Coronary artery (tissue), 2 donors: ENCODE measurements at regions not wholly inside any gene's neighbourhood (a gene's known extent, or its start where the extent isn't known, plus 50 kb on each side); places are given as distances from the start of the nearest gene placed in this dataset.

Source experiments
- DNase-seq: peaks from one replicate; pipeline ENCODE4 v3.0.0-alpha.2; 2017; ENCODE audit warnings: low spot score
- H3K27ac ChIP-seq, 2 donors: fragments of 200-600 bp; sonication (generic); one replicate each; pipeline ENCODE4 v1.5.1; 2016 to 2019
- H3K4me3 ChIP-seq: fragments of 200-600 bp; sonication (generic); 2 replicates; pipeline ENCODE4 v1.5.1; 2016; ENCODE audit warnings: mild to moderate bottlenecking, moderate library complexity
- TF ChIP-seq, protein P1 (sequence below): fragments of 200-600 bp; sonication (generic); IDR thresholded peaks from one replicate; pipeline ENCODE4 v1.5.1; 2019; ENCODE audit warnings: antibody characterized with exemption

GRCh38 chr12:16766736-16767135 is 160.8 kb upstream of the LMO3 start:
- Histone ChIP-seq H3K4me3 (no peak overlapping the region), H3K27ac (no peak overlapping the region)
- DNase-seq = no peak
- TF ChIP-seq, protein P1, sequence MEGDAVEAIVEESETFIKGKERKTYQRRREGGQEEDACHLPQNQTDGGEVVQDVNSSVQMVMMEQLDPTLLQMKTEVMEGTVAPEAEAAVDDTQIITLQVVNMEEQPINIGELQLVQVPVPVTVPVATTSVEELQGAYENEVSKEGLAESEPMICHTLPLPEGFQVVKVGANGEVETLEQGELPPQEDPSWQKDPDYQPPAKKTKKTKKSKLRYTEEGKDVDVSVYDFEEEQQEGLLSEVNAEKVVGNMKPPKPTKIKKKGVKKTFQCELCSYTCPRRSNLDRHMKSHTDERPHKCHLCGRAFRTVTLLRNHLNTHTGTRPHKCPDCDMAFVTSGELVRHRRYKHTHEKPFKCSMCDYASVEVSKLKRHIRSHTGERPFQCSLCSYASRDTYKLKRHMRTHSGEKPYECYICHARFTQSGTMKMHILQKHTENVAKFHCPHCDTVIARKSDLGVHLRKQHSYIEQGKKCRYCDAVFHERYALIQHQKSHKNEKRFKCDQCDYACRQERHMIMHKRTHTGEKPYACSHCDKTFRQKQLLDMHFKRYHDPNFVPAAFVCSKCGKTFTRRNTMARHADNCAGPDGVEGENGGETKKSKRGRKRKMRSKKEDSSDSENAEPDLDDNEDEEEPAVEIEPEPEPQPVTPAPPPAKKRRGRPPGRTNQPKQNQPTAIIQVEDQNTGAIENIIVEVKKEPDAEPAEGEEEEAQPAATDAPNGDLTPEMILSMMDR = no peak

DNA sequence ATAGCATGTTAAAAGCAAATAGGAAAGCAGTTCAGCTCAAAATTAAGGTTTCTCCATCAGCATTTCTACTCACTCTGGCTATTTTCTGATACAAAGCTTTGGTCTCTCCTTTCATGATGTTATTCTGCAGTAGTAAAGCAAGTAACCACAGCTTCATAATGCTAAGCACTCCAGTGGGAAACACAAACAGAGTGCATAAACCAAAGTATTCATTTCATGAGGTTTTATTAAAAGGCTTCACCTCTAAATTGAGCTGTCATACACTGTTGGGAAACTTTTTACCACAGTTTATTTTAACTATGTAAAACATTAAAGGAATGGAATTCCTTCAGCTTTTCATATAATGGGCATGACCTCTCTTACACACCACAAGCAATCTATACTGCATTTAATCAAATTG is 157.9 kb upstream of the LMO3 start:
- Histone ChIP-seq H3K4me3 (no peak overlapping the region), H3K27ac (no peak overlapping the region)
- DNase-seq = no peak
- TF ChIP-seq, protein P1 = no peak

DNA sequence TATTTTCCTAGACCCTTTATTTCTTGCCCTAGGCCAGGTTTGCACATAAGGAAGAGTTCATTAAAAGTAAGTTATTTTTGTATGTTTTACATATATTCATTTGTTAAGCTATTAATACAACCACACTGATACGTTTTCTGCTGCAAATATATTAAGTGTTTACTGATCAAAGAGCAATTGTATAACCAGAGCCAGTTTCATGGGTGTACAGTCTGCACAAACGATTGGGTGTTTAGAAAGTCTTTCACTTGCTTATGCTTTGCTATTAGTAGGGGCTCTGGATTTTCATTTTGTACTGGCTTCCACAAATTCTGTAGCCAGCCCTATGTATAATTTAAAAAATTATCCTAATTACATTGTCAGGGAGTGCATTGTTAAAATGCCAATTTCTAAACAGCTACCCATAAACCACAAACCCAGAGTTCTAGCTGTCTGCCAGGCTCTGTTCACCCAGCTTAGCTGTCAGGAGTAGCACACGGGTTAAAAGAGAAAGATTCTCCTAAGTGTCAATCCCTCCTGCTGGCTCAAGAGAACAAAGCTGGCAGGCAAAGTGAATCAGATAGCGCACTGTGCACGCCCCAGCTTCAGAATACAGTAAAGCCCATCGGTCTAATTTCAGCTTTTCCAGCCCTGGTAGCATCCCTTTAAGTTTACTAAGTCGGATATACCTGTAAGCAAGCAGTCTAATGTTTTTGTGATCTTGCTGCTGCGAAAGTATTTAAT is 151.0 kb upstream of the LMO3 start:
- DNase-seq = no peak
- TF ChIP-seq, protein P1 = no peak
- H3K4me3 ChIP-seq = no peak overlapping the region

DNA sequence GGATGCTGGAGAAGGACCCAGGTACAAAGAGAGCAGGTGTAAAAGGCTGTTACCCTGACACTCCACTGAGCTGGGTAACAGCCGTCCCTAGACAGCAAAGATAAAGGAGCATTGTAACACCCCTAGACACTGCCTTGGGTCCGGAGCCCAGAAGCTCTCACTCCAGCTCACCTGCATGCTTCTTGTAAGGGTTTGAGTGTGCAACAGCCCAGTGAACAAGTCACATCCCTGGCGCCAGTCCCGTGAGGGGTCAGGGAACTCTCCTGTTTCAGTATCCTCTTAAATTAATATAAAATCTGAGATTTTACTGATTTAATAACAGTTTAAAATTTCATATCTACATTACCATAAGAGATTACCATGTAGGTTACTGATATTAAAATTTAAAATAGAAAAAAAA is 124.8 kb upstream of the LMO3 start:
- no peak overlapping the region for H3K27ac ChIP-seq
- TF ChIP-seq, protein P1 = no peak
- H3K4me3 ChIP-seq = no peak overlapping the region
- no peak for DNase-seq

More for the DNA sequence above, 151.0 kb upstream of the LMO3 start:
- no peak overlapping the region for H3K27ac ChIP-seq

DNA sequence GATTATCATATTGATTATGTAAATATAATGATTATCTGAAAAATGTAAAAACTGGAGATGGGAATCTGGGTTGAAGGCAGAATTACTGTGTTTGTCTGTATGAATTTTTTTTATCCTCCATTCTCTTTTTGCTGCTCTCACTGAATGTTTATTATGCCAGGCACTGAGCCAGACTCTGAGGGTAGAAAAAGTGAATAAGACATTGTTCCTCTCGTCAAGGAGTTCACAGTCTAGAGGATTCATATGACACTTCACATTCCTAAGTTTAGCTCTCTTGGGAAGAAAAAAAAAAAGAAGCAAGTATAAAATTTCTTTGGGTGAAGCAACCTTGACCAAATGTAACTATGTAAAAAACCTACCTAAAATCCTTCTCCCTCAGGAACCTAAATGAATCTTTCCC is 120.9 kb upstream of the LMO3 start:
- no peak overlapping the region for H3K4me3 ChIP-seq
- TF ChIP-seq, protein P1 = no peak
- no peak for DNase-seq
- H3K27ac ChIP-seq = no peak overlapping the region

- H3K4me3 ChIP-seq = no peak overlapping the region
- H3K27ac ChIP-seq = no peak overlapping the region
- DNase-seq = no peak
- TF ChIP-seq, protein P1 = no peak
These were observed 113.9 kb upstream of the LMO3 start for GRCh38 chr12:16719713-16720416.

DNA sequence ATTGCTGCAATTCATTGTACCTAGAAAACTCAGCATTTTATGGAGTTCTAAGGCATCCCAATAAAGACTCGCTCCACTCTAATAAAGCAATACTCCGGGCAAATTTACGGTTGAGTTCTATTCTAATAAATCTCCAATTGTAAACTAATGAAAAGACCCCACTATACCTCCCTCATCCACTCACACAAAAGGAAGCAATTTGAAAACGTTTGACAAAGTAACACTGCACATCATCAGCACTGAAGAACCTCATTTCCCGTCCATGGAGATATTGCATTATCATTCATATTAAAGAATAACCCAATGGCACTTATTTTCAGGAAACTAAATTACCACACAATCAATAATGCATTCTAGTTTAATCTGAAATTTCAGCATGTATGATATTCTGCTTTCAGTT is 111.0 kb upstream of the LMO3 start:
- H3K27ac ChIP-seq = no peak overlapping the region
- TF ChIP-seq, protein P1 = no peak
- DNase-seq = no peak
- H3K4me3 ChIP-seq = no peak overlapping the region
